Stomach (tissue), 4 donors: ENCODE measurements at regions not wholly inside any gene's neighbourhood (a gene's known extent, or its start where the extent isn't known, plus 50 kb on each side); places are given as distances from the start of the nearest gene placed in this dataset.

Experiments used
- EP300 ChIP-seq: sonication (generic); formaldehyde crosslinking; IDR thresholded peaks from one replicate; pipeline ENCODE4 v1.6.1; 2017; ENCODE audit warnings: antibody characterized with exemption
- POLR2A ChIP-seq, 4 donors: fragments of 450-650 bp; IDR thresholded peaks; one replicate each; pipeline ENCODE4 v1.6.1; 2016; ENCODE audit warnings: antibody characterized with exemption in 4 of 4, control low read depth in 2 of 4, mild to moderate bottlenecking in 1 of 4, moderate library complexity in 1 of 4
- POLR2AphosphoS5 ChIP-seq, 3 donors: sonication (generic); formaldehyde crosslinking; IDR thresholded peaks; one replicate each; pipeline ENCODE4 v1.6.1; 2016; ENCODE audit warnings: antibody characterized with exemption in 3 of 3
- TF ChIP-seq, protein P1 (sequence below), 7 experiments: fragments of 450-650 bp in 4 of 7; fragments of 200-600 bp in 3 of 7; sonication (generic) in 3 of 7; IDR thresholded peaks; one replicate each; pipeline ENCODE4 v1.5.1; 2016 to 2019; ENCODE audit warnings: antibody characterized with exemption in 7 of 7, control low read depth in 2 of 7, mild to moderate bottlenecking in 1 of 7

DNA sequence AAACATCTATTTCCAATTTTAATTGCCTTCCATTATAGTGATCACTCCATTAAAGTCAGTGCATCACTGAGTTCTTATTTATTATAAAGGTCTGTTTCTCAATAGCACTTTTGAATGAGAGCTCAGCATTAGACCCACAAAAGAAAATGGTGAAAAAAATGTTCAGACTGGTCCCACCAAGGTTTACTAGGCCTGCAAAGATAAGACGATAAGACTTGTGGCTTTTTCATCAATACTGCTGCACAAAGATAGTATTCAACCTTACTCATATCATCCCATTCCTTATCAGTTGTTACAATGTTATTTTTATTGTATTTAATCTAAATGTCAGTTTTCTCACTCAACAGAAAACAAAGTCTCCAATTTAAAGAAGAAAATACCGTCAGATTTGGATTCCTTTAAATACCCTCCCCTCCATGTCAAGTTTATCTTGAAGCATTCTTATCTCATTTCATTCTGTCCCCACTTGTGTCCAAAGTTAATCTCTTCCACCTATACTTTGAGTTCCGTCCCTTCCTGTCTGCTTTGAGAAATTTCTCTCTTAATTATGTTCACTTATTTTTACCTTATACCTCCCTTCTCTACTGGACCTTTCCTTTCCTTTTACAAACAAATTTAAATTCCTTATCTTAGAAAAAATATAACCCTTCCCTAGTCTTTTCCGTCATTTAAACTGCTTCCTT, 140.0 kb downstream of the GASK1B start:
- TF ChIP-seq, protein P1, sequence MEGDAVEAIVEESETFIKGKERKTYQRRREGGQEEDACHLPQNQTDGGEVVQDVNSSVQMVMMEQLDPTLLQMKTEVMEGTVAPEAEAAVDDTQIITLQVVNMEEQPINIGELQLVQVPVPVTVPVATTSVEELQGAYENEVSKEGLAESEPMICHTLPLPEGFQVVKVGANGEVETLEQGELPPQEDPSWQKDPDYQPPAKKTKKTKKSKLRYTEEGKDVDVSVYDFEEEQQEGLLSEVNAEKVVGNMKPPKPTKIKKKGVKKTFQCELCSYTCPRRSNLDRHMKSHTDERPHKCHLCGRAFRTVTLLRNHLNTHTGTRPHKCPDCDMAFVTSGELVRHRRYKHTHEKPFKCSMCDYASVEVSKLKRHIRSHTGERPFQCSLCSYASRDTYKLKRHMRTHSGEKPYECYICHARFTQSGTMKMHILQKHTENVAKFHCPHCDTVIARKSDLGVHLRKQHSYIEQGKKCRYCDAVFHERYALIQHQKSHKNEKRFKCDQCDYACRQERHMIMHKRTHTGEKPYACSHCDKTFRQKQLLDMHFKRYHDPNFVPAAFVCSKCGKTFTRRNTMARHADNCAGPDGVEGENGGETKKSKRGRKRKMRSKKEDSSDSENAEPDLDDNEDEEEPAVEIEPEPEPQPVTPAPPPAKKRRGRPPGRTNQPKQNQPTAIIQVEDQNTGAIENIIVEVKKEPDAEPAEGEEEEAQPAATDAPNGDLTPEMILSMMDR (IDR thresholded peaks at IDR 0.05), result no peak
- TF ChIP-seq POLR2AphosphoS5 (IDR thresholded peaks at IDR 0.05), result no peak
- no peak for TF ChIP-seq POLR2A (IDR thresholded peaks at IDR 0.05)
- no peak for TF ChIP-seq EP300
